ENCODE measurements at regions not wholly inside any gene's neighbourhood (a gene's known extent, or its start where the extent isn't known, plus 50 kb on each side); places are given as distances from the start of the nearest gene placed in this dataset.

DNA sequence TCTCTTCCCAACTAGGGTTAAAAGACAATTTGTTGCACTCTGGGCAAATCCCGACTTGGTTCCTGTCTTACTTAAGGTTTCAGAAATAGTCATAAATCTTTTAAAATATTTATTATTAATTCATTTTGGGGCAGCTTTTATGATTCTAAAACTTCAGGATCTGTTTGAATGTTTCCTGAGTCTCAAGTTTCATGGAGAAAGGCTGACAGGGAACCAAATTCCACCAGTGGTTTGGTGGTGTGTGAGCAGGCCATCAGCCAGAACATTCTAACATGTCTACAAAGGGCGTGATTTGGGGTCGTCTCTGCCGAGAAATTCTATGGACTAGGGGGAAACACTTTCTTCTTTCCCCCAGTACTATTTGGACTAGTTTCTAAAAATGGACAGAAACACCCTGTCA, 366.4 kb downstream of the ZNF521 start:
- no peak overlapping the region for H3K4me3 ChIP-seq (replicated peaks; ENCODE audit: low read depth, low read length)
- DNase-seq (ENCODE audit: low read depth), result no peak

DNA sequence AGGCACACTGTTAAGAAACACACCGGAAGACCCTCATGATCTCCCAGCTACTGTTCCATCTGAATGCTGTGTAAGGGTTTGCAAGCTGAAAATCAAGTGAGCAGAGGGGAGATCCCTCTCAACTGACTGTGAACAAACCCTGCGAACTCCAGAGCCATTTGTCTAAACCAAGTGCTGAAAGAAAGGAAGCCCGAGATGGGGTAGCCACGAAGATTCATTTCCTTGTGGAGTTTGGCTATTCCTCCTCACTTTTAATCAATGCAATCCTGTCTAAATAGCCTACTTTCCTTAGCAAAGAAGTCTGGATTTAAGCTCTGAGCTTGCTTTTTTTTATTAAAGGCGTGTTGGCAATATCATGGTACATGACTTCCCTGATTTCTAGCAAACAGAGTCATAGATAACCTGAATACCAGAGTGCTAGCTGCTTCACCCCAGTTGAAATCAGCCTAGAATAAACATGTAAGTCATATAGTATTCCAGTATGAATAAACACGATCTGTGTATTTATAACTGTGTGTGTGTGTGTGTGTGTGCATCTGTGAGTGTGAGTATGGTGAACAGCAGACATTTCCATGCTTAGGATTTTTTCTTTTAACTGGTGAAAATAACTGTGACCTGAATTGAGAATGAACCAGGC, 365.2 kb downstream of the ZNF521 start:
- TF ChIP-seq, protein P1, sequence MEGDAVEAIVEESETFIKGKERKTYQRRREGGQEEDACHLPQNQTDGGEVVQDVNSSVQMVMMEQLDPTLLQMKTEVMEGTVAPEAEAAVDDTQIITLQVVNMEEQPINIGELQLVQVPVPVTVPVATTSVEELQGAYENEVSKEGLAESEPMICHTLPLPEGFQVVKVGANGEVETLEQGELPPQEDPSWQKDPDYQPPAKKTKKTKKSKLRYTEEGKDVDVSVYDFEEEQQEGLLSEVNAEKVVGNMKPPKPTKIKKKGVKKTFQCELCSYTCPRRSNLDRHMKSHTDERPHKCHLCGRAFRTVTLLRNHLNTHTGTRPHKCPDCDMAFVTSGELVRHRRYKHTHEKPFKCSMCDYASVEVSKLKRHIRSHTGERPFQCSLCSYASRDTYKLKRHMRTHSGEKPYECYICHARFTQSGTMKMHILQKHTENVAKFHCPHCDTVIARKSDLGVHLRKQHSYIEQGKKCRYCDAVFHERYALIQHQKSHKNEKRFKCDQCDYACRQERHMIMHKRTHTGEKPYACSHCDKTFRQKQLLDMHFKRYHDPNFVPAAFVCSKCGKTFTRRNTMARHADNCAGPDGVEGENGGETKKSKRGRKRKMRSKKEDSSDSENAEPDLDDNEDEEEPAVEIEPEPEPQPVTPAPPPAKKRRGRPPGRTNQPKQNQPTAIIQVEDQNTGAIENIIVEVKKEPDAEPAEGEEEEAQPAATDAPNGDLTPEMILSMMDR (IDR thresholded peaks at IDR 0.05; ENCODE audit: low read length, missing control alignments), result no peak
- H3K4me3 ChIP-seq (replicated peaks; ENCODE audit: low read depth, low read length), result no peak overlapping the region
- no peak for DNase-seq (ENCODE audit: low read depth)

More for the DNA sequence above, 366.4 kb downstream of the ZNF521 start:
- TF ChIP-seq, protein P1 (IDR thresholded peaks at IDR 0.05; ENCODE audit: low read length, missing control alignments), result no peak

DNA sequence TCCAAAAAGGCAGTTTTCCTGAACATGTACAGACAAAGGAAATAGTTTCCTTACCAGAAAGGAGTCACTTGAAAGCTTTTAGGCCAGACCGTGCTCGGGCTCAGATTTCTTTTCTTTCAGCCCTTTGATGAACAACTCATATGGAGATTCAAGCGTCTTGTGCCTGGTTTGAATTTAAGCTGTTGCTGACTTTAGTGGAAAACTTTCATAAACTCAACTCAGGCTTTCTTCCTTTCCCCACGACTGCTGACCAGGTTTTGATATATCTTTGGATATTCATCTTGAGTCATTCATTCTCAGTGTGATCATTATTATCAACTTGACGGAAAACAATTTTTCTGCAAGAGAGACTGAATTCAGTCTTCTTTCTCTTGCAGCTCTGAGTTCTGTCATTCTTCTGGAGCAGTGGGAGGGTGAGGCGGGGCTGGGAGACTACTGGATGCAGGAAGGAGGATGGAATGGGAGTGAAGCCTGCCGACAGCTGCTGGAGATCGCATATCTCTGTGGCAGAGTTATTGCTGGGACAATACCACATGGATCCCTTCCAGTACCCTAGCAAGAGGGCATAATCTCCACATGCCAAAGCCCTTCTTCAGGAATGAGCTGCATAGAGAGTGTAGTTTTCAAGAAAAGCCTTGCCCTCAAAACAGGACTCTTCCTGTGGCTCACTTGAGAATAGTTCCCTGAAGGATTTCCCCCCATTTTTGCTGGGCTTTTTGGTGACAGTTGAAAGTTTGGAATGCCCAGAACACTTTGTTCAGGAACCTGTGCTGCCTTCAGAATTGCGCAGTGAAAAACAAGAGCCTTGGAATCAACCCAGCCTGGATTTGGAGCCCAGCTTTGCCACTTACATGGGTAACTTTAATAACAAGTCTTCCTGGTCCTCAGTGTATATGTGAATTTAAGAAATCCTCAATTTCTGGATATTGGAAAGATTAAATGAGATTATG, 364.4 kb downstream of the ZNF521 start:
- TF ChIP-seq, protein P1 (IDR thresholded peaks at IDR 0.05; ENCODE audit: low read length, missing control alignments), result no peak
- H3K4me3 ChIP-seq (replicated peaks; ENCODE audit: low read depth, low read length), result no peak overlapping the region
- DNase-seq (ENCODE audit: low read depth), result no peak

DNA sequence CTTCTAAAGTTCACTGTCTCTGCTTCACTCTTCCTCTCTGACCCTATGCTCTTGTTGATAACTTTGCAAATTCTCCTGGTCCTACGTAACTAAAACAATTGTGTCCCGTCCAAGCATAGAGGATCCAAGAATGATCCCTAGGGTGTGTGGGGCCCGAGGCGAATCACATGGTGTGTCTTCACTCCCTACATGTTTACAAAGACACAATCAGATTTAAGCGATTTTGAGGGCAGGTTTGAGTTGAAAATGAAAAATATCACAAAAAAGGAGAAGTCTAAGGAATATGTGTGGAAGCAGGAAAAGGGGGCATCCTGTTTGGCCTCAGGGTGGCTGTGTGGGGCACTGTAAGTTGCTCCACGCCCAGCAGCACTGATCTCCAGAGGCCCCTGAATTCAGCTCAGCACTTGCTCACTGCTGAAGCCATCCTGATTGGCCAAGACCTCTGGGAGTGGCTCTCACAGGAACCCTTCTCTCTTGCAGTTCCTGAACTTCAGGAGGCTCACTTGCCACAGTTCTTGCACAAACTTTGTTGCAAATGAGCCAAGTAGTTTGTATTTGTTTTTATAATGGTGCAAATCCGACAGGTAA, 363.6 kb downstream of the ZNF521 start:
- no peak for DNase-seq (ENCODE audit: low read depth)
- H3K4me3 ChIP-seq (replicated peaks; ENCODE audit: low read depth, low read length), result no peak overlapping the region
- TF ChIP-seq, protein P1 (IDR thresholded peaks at IDR 0.05; ENCODE audit: low read length, missing control alignments), result no peak

DNA sequence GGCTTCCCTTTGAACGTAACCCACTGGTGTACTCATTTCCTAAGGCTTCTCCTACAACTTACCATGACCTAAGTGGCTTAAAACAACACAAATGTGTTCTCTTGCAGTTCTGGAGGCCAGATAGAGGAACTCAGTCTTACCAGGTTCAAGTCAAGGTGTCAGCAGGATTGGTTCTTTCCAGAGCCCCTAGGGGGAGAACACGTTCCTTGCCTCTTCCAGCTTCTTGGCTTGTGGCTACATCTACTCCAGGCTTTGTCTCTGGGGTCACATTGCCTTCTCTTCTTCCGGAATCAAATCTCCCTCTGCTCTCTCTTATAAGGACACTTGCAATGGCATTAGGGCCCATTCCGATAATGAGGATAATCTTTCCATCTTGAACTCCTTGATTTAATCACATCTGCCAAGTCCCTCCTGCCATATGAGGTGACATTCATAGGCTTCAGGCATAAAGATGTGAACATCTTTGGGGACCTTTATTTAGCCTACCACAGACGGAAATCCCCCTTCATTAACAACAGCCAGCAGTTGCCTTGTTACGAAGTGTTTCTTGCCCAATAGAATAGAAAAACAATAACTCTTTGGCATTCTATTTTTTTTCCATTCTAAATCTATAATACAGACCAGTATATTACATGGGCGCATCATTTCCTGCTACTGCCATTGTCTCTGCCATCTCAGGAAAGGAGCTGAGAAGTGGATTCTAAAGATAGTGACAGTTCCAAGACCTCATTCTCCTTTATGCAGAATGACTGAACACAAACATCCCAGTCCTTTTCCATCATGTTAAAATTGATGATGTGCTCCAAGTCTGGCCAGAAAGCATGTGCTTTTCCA, 362.0 kb downstream of the ZNF521 start:
- TF ChIP-seq, protein P1 (IDR thresholded peaks at IDR 0.05; ENCODE audit: low read length, missing control alignments), result no peak
- no peak for DNase-seq (ENCODE audit: low read depth)

DNA sequence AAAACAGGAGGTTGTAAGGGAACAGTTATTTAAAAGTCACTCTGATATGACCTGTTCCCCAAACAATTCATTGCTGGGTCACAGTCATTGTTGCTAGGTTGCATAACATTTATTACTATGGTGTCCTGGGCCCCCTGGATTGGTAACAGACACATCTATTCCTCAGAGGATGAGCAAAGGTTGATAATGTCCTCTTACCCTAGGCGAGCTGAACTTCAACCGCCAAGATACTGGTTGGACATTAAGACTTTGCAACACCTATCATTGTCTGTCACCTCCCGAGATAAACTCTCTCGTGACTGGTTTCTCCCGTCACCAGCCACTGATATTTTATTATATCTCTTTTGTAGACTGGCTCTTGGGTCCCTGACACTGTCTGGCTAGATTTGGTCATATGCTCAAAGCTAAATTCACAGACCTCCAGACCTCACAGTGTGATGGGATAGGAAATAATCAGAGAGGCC, 361.3 kb downstream of the ZNF521 start:
- TF ChIP-seq, protein P1 (IDR thresholded peaks at IDR 0.05; ENCODE audit: low read length, missing control alignments), result no peak
- H3K4me3 ChIP-seq (replicated peaks; ENCODE audit: low read depth, low read length), result no peak overlapping the region
- no peak for DNase-seq (ENCODE audit: low read depth)

More for the DNA sequence above, 362.0 kb downstream of the ZNF521 start:
- no peak overlapping the region for H3K4me3 ChIP-seq (replicated peaks; ENCODE audit: low read depth, low read length)

Measured in fibroblast of pulmonary artery (primary cell).